ENCODE measurements at regions not wholly inside any gene's neighbourhood (a gene's known extent, or its start where the extent isn't known, plus 50 kb on each side); places are given as distances from the start of the nearest gene placed in this dataset.

DNA sequence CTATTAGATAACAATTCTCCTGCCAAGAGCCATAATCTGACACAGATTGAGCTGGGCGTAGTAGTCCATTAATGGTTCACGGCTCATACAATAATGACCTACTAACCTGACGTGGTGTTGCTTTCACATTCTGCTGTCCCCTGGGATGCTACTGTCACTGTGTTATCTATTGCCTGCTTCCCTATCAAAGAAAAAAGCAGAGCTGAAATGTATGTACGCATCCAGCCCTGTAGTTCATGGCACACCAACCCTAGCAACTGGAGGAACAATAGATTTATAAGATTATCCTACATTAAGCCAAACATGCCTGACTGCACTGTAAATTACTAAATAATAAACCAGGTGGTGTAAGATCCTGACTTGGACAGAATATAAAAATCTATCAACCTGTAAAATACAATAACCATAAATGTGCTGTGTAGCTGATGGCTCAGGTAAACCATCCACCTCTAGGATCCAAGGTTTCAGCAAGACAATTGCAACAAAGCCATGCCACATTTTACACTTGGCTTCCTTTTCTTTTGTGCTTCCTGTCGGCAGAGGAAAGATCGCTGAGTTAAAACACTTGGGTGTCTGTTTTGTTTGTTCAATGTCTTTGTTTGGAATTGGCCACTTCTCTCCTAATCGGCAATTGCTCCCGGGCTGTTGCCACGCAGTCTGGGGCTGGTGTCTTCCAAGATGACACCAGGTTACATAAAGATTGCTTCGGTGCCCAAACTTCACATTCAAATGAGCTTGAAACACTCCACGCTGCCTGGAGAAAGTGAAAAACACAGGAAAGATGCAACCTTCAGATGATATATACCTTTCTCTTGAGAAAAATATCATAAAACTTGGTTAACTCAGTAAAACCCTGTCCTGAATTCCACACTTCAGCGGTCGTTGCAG is 143.9 kb upstream of the MGMT start (continued):
- no peak for TF ChIP-seq ZNF451 (CRISPR knock-in tag; IDR thresholded peaks at IDR 0.05)
- TF ChIP-seq, protein P1, sequence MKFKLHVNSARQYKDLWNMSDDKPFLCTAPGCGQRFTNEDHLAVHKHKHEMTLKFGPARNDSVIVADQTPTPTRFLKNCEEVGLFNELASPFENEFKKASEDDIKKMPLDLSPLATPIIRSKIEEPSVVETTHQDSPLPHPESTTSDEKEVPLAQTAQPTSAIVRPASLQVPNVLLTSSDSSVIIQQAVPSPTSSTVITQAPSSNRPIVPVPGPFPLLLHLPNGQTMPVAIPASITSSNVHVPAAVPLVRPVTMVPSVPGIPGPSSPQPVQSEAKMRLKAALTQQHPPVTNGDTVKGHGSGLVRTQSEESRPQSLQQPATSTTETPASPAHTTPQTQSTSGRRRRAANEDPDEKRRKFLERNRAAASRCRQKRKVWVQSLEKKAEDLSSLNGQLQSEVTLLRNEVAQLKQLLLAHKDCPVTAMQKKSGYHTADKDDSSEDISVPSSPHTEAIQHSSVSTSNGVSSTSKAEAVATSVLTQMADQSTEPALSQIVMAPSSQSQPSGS (CRISPR knock-in tag; IDR thresholded peaks at IDR 0.05): no peak
- TF ChIP-seq, protein P2, sequence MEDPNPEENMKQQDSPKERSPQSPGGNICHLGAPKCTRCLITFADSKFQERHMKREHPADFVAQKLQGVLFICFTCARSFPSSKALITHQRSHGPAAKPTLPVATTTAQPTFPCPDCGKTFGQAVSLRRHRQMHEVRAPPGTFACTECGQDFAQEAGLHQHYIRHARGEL (CRISPR knock-in tag; IDR thresholded peaks at IDR 0.05): no peak
- TF ChIP-seq ZBTB42 (CRISPR knock-in tag; IDR thresholded peaks at IDR 0.05): no peak
- TF ChIP-seq, protein P3, sequence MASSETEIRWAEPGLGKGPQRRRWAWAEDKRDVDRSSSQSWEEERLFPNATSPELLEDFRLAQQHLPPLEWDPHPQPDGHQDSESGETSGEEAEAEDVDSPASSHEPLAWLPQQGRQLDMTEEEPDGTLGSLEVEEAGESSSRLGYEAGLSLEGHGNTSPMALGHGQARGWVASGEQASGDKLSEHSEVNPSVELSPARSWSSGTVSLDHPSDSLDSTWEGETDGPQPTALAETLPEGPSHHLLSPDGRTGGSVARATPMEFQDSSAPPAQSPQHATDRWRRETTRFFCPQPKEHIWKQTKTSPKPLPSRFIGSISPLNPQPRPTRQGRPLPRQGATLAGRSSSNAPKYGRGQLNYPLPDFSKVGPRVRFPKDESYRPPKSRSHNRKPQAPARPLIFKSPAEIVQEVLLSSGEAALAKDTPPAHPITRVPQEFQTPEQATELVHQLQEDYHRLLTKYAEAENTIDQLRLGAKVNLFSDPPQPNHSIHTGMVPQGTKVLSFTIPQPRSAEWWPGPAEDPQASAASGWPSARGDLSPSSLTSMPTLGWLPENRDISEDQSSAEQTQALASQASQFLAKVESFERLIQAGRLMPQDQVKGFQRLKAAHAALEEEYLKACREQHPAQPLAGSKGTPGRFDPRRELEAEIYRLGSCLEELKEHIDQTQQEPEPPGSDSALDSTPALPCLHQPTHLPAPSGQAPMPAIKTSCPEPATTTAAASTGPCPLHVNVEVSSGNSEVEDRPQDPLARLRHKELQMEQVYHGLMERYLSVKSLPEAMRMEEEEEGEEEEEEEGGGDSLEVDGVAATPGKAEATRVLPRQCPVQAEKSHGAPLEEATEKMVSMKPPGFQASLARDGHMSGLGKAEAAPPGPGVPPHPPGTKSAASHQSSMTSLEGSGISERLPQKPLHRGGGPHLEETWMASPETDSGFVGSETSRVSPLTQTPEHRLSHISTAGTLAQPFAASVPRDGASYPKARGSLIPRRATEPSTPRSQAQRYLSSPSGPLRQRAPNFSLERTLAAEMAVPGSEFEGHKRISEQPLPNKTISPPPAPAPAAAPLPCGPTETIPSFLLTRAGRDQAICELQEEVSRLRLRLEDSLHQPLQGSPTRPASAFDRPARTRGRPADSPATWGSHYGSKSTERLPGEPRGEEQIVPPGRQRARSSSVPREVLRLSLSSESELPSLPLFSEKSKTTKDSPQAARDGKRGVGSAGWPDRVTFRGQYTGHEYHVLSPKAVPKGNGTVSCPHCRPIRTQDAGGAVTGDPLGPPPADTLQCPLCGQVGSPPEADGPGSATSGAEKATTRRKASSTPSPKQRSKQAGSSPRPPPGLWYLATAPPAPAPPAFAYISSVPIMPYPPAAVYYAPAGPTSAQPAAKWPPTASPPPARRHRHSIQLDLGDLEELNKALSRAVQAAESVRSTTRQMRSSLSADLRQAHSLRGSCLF (CRISPR knock-in tag; IDR thresholded peaks at IDR 0.05; ENCODE audit: borderline replicate concordance): no peak
- TF ChIP-seq, protein P4, sequence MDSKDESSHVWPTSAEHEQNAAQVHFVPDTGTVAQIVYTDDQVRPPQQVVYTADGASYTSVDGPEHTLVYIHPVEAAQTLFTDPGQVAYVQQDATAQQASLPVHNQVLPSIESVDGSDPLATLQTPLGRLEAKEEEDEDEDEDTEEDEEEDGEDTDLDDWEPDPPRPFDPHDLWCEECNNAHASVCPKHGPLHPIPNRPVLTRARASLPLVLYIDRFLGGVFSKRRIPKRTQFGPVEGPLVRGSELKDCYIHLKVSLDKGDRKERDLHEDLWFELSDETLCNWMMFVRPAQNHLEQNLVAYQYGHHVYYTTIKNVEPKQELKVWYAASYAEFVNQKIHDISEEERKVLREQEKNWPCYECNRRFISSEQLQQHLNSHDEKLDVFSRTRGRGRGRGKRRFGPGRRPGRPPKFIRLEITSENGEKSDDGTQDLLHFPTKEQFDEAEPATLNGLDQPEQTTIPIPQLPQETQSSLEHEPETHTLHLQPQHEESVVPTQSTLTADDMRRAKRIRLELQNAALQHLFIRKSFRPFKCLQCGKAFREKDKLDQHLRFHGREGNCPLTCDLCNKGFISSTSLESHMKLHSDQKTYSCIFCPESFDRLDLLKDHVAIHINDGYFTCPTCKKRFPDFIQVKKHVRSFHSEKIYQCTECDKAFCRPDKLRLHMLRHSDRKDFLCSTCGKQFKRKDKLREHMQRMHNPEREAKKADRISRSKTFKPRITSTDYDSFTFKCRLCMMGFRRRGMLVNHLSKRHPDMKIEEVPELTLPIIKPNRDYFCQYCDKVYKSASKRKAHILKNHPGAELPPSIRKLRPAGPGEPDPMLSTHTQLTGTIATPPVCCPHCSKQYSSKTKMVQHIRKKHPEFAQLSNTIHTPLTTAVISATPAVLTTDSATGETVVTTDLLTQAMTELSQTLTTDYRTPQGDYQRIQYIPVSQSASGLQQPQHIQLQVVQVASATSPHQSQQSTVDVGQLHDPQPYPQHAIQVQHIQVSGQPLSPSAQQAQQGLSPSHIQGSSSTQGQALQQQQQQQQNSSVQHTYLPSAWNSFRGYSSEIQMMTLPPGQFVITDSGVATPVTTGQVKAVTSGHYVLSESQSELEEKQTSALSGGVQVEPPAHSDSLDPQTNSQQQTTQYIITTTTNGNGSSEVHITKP (CRISPR knock-in tag; IDR thresholded peaks at IDR 0.05; ENCODE audit: low read depth): no peak
- TF ChIP-seq, protein P5, sequence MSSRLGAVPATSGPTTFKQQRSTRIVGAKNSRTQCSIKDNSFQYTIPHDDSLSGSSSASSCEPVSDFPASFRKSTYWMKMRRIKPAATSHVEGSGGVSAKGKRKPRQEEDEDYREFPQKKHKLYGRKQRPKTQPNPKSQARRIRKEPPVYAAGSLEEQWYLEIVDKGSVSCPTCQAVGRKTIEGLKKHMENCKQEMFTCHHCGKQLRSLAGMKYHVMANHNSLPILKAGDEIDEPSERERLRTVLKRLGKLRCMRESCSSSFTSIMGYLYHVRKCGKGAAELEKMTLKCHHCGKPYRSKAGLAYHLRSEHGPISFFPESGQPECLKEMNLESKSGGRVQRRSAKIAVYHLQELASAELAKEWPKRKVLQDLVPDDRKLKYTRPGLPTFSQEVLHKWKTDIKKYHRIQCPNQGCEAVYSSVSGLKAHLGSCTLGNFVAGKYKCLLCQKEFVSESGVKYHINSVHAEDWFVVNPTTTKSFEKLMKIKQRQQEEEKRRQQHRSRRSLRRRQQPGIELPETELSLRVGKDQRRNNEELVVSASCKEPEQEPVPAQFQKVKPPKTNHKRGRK (CRISPR knock-in tag; IDR thresholded peaks at IDR 0.05): no peak

Measured in HepG2 (cell line).